IMR-90 (cell line): ENCODE measurements at regions not wholly inside any gene's neighbourhood (a gene's known extent, or its start where the extent isn't known, plus 50 kb on each side); places are given as distances from the start of the nearest gene placed in this dataset.

Experiments used
- ATAC-seq: fragments of 200-7000 bp; cut with Tn5 transposase; 2 replicates; pipeline ENCODE4 v1.9.1; 2020; ENCODE audit warnings: low read depth, mild to moderate bottlenecking, moderate library complexity
- BruUV-seq: library from RNA; stranded (reverse); fragments of 400-500 nt; replicated peaks from 2 replicates; lab custom pipeline; 2021; lab: Mats Ljungman, UMichigan
- CTCF ChIA-PET: fragments of 300-600 bp; formaldehyde crosslinking; extraction: SDS; loops from one replicate; lab custom pipeline; 2021; ENCODE audit warnings: antibody characterized with exemption; lab: Yijun Ruan, JAX
- POLR2A ChIA-PET: fragments of 300-600 bp; sonication (Branson Sonifier 250); formaldehyde crosslinking; loops from one replicate; lab custom pipeline; 2022; ENCODE audit warnings: antibody characterized with exemption; ENCODE audit not compliant: unreplicated experiment; lab: Charles Lee
- DNase-seq: peaks from one replicate; pipeline ENCODE4 v3.0.0; 2013
- H2AFZ ChIP-seq: replicated peaks from 2 replicates; pipeline ENCODE3; 2013; ENCODE audit warnings: low read length, mild to moderate bottlenecking; ENCODE audit not compliant: poor library complexity
- H2AK5ac ChIP-seq: 2 replicates; pipeline ENCODE4 v1.6.1; 2013; ENCODE audit warnings: low read depth, low read length, inconsistent platforms
- H2AK9ac ChIP-seq: replicated peaks from 2 replicates; pipeline ENCODE3; 2013; ENCODE audit warnings: mild to moderate bottlenecking, low read depth, low read length, moderate library complexity; ENCODE audit not compliant: poor library complexity
- H2BK120ac ChIP-seq: 2 replicates; pipeline ENCODE4 v1.6.1; 2013; ENCODE audit warnings: low read depth, low read length, inconsistent platforms
- H2BK15ac ChIP-seq: 3 replicates; pipeline ENCODE4 v1.6.1; 2013; ENCODE audit warnings: low read depth, low read length, inconsistent platforms
- H2BK20ac ChIP-seq: 2 replicates; pipeline ENCODE4 v1.6.1; 2013; ENCODE audit warnings: low read depth, mild to moderate bottlenecking, inconsistent platforms, low read length, moderate library complexity
- H2BK5ac ChIP-seq: 2 replicates; pipeline ENCODE4 v1.6.1; 2013; ENCODE audit warnings: mild to moderate bottlenecking, low read depth, low read length, inconsistent platforms; ENCODE audit not compliant: poor library complexity, severe bottlenecking
- H3K14ac ChIP-seq: replicated peaks from 2 replicates; pipeline ENCODE4 v1.6.1; 2013; ENCODE audit warnings: low read depth, low read length, inconsistent platforms
- H3K18ac ChIP-seq: 2 replicates; pipeline ENCODE4 v1.6.1; 2013; ENCODE audit warnings: low read depth, low read length, control low read depth
- H3K23ac ChIP-seq: 2 replicates; pipeline ENCODE4 v1.6.1; 2013; ENCODE audit warnings: low read depth, low read length, inconsistent platforms
- H3K27ac ChIP-seq: 2 replicates; pipeline ENCODE4 v1.5.1; 2013; ENCODE audit warnings: mild to moderate bottlenecking, control low read depth, low read length; ENCODE audit not compliant: insufficient read depth
- H3K27me3 ChIP-seq: 2 replicates; pipeline ENCODE4 v1.6.1; 2013; ENCODE audit warnings: low read length; ENCODE audit not compliant: control insufficient read depth, insufficient read depth
- H3K36me3 ChIP-seq: 2 replicates; pipeline ENCODE4 v1.6.1; 2013; ENCODE audit warnings: low read length, mixed read lengths; ENCODE audit not compliant: control insufficient read depth, insufficient read depth
- H3K4ac ChIP-seq: 2 replicates; pipeline ENCODE4 v1.6.1; 2013; ENCODE audit warnings: low read depth, low read length, inconsistent platforms
- H3K4me1 ChIP-seq: 2 replicates; pipeline ENCODE4 v1.6.1; 2013; ENCODE audit warnings: low read length, mixed read lengths; ENCODE audit not compliant: control insufficient read depth, insufficient read depth
- H3K4me2 ChIP-seq: 2 replicates; pipeline ENCODE4 v1.6.1; 2013; ENCODE audit warnings: low read depth, mild to moderate bottlenecking, control low read depth, low read length, moderate library complexity
- H3K4me3 ChIP-seq: 2 replicates; pipeline ENCODE4 v1.5.1; 2013; ENCODE audit warnings: low read depth, mild to moderate bottlenecking, control low read depth, low read length, moderate library complexity; ENCODE audit not compliant: insufficient read depth
- H3K56ac ChIP-seq: 2 replicates; pipeline ENCODE4 v1.6.1; 2013; ENCODE audit warnings: low read length, inconsistent platforms; ENCODE audit not compliant: insufficient read depth; ENCODE audit errors: extremely low read depth
- H3K79me1 ChIP-seq, 2 experiments: 2 replicates each; pipeline ENCODE4 v1.6.1; 2013; ENCODE audit warnings: low read length in 2 of 2, inconsistent platforms in 1 of 2, low read depth in 1 of 2
- H3K9ac ChIP-seq: 2 replicates; pipeline ENCODE4 v1.6.1; 2013; ENCODE audit warnings: low read depth, low read length, control low read depth
- H3K9me1 ChIP-seq: 2 replicates; pipeline ENCODE4 v1.6.1; 2013; ENCODE audit warnings: low read length, inconsistent platforms; ENCODE audit not compliant: insufficient read depth
- H3K9me3 ChIP-seq: 2 replicates; pipeline ENCODE4 v1.6.1; 2013; ENCODE audit warnings: low read length; ENCODE audit not compliant: control insufficient read depth, insufficient read depth
- H4K20me1 ChIP-seq: 2 replicates; pipeline ENCODE4 v1.6.1; 2013; ENCODE audit warnings: low read length, inconsistent platforms; ENCODE audit not compliant: insufficient read depth
- H4K5ac ChIP-seq: 2 replicates; pipeline ENCODE4 v1.6.1; 2013; ENCODE audit warnings: mild to moderate bottlenecking, low read depth, low read length, control low read depth
- H4K8ac ChIP-seq, 2 experiments: 2 replicates each; pipeline ENCODE4 v1.6.1; 2013; ENCODE audit warnings: low read depth in 2 of 2, low read length in 2 of 2, control low read depth in 1 of 2, inconsistent platforms in 1 of 2
- H4K91ac ChIP-seq: 2 replicates; pipeline ENCODE4 v1.6.1; 2013; ENCODE audit warnings: low read depth, low read length, inconsistent platforms; ENCODE audit not compliant: insufficient read depth
- BHLHE40 ChIP-seq: fragments of 150-350 bp; IDR thresholded peaks from 2 replicates; pipeline ENCODE4 v1.6.1; 2016; ENCODE audit warnings: mild to moderate bottlenecking, low read depth, low read length
- MAFK ChIP-seq: IDR thresholded peaks from 2 replicates; pipeline ENCODE4 v1.6.1; 2012; ENCODE audit warnings: low read depth, low read length, improper control_type of control experiment
- MAZ ChIP-seq: IDR thresholded peaks from 2 replicates; pipeline ENCODE4 v1.6.1; 2012; ENCODE audit warnings: low read depth, mild to moderate bottlenecking, low read length, improper control_type of control experiment, moderate library complexity, borderline replicate concordance
- RAD21 ChIP-seq: IDR thresholded peaks from 2 replicates; pipeline ENCODE4 v1.6.1; 2012; ENCODE audit warnings: low read length, improper control_type of control experiment
- USF2 ChIP-seq: fragments of 150-350 bp; IDR thresholded peaks from 2 replicates; pipeline ENCODE4 v1.6.1; 2017; ENCODE audit warnings: mild to moderate bottlenecking, antibody characterized with exemption, low read length, low read depth
- WGBS, 2 experiments: methylation state at CpG; one replicate each; pipeline versions ENCODE4 v1.1.5 to v1.1.7; 2013; ENCODE audit warnings: missing lambda C conversion rate in 2 of 2; ENCODE audit not compliant: insufficient read length in 1 of 2; ENCODE audit errors: extremely low coverage in 2 of 2; 5-methylcytosine and 5-hydroxymethylcytosine counted together
- dilution Hi-C: fragments of 300-500 bp; cut with HindIII; formaldehyde crosslinking; loops from one replicate; pipeline ENCODE4 v1.14.3; 2018; ENCODE audit warnings: low sequenced_read_pairs; ENCODE audit not compliant: unreplicated experiment
- in situ Hi-C: fragments of 300-500 bp; cut with MboI; formaldehyde crosslinking; loops from 3 replicates; pipeline ENCODE4 v1.14.3; 2019; ENCODE audit warnings: low sequenced_read_pairs, inconsistent platforms, mixed read lengths
- intact Hi-C: fragments of 100-400 bp; cut with micrococcal nuclease; formaldehyde crosslinking; loops from 2 replicates; pipeline ENCODE4 v1.10.0; 2022

DNA sequence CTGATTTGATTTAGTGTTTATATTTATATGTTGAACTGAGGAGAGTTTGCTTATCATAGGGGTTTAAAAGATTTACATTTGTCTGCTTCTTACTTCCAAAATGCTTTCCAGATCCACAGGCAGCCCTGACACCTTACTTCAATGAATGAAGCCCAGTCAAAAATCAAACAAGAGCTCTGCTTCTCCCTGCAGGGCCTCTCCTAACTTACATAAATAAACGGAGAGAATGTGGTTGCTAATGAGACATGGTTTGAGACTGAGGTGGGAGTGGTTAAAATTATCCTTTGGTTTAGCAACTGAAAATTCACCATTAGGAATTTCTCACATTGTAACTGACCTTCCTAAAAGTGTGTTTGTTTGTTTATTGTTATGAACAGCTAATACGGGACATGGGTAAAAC lies 612.3 kb upstream of the FANCL start:
- Histone ChIP-seq H3K9ac (no peak overlapping the region), H3K14ac (no peak overlapping the region), H3K18ac (no peak overlapping the region), H3K4me2 (no peak overlapping the region), H2AK5ac (no peak overlapping the region), H2BK15ac (no peak overlapping the region), H3K27ac (no peak overlapping the region), H3K4me1 (no peaks in the 10 kb centered on the region), H2AFZ (no peak overlapping the region), H3K79me1 (no peaks in the 10 kb centered on the region), H2AK9ac (no peak overlapping the region), H4K20me1 (no peaks in the 10 kb centered on the region), H3K56ac (no peak overlapping the region), H4K8ac (no peak overlapping the region), H2BK120ac (no peak overlapping the region), H2BK20ac (no peak overlapping the region), H2BK5ac (no peak overlapping the region), H3K9me3 (no peaks in the 10 kb centered on the region), H3K36me3 (no peaks in the 10 kb centered on the region), H4K5ac (no peak overlapping the region), H3K27me3 (no peaks in the 10 kb centered on the region), H3K9me1 (no peaks in the 10 kb centered on the region), H4K91ac (no peak overlapping the region), H3K23ac (no peak overlapping the region), H3K4me3 (no peak overlapping the region), H3K4ac (no peak overlapping the region)
- in situ Hi-C loops = no loop called here
- DNase-seq (no peak), ATAC-seq (no peak)
- dilution Hi-C loops = no loop called here
- TF ChIP-seq RAD21 (no peak), BHLHE40 (no peak), USF2 (no peak), MAZ (no peak), MAFK (no peak)
- CTCF ChIA-PET = interaction anchor here (0.8 kb wide), 1 partner anchor 172 kb away, joined by 3 read pairs; no protein-coding TSS in a partner anchor
- no CpG with 5 or more reads among the region's 2 CpGs for WGBS, 2 experiments
- POLR2A ChIA-PET = no interaction called here
- BruUV-seq = no TSS peak
- intact Hi-C loops = loop anchor here (5.0 kb wide), 1 partner anchor 329 kb away; no protein-coding TSS in a partner anchor
